Type B pancreatic cell (in vitro differentiated cells): ENCODE measurements at regions not wholly inside any gene's neighbourhood (a gene's known extent, or its start where the extent isn't known, plus 50 kb on each side); places are given as distances from the start of the nearest gene placed in this dataset.

Experiments used
- DNase-seq: peaks from one replicate; pipeline ENCODE4 v3.0.0; 2021; ENCODE audit warnings: mixed read lengths; ENCODE audit not compliant: unreplicated experiment; ENCODE audit errors: extremely low spot score
- H3K27ac Mint-ChIP-seq: 2 replicates; pipeline ENCODE4 v1.8.0; 2021; ENCODE audit warnings: mild to moderate bottlenecking, mixed read lengths
- H3K27me3 Mint-ChIP-seq: 2 replicates; pipeline ENCODE4 v1.8.0; 2021; ENCODE audit warnings: mixed read lengths
- H3K36me3 Mint-ChIP-seq: 2 replicates; pipeline ENCODE4 v1.8.0; 2021; ENCODE audit warnings: mixed read lengths
- H3K4me1 Mint-ChIP-seq: one replicate; pipeline ENCODE4 v1.8.0; 2021; ENCODE audit warnings: mixed read lengths; ENCODE audit not compliant: unreplicated experiment
- H3K4me3 Mint-ChIP-seq: 2 replicates; pipeline ENCODE4 v1.8.0; 2021; ENCODE audit warnings: mild to moderate bottlenecking, mixed read lengths
- H3K9me3 Mint-ChIP-seq: 2 replicates; pipeline ENCODE4 v1.8.0; 2021; ENCODE audit warnings: mixed read lengths
- TF ChIP-seq, protein P1 (sequence below): fragments of 200-600 bp; sonication (generic); conservative IDR thresholded peaks from 2 replicates; pipeline ENCODE4 v1.5.0; 2021; ENCODE audit warnings: antibody characterized with exemption, mild to moderate bottlenecking

DNA sequence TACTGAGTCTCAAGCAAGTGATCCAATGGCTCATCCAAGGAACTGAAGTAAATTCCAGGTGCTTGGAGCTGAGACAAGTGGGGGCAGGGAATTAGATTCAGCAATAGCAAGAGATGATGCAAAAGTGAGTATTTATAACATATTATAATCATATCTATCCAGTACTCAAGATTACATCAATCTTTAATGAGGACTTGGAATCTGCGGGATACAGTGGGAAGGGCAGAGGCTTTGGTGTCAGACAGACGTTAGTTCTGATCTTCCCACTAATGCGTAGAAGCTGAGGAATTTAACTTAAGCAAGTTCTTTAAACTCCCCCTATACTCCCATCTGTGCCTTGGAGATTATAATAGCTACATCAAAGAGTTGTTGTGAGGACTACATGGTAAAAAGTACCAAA, 143.4 kb upstream of the NWD2 start:
- H3K27ac Mint-ChIP-seq, result no peak overlapping the region
- H3K4me3 Mint-ChIP-seq, result no peak overlapping the region
- H3K36me3 Mint-ChIP-seq, result no peaks in the 10 kb centered on the region
- H3K27me3 Mint-ChIP-seq, result no peaks in the 10 kb centered on the region
- no peaks in the 10 kb centered on the region for H3K9me3 Mint-ChIP-seq
- TF ChIP-seq, protein P1, sequence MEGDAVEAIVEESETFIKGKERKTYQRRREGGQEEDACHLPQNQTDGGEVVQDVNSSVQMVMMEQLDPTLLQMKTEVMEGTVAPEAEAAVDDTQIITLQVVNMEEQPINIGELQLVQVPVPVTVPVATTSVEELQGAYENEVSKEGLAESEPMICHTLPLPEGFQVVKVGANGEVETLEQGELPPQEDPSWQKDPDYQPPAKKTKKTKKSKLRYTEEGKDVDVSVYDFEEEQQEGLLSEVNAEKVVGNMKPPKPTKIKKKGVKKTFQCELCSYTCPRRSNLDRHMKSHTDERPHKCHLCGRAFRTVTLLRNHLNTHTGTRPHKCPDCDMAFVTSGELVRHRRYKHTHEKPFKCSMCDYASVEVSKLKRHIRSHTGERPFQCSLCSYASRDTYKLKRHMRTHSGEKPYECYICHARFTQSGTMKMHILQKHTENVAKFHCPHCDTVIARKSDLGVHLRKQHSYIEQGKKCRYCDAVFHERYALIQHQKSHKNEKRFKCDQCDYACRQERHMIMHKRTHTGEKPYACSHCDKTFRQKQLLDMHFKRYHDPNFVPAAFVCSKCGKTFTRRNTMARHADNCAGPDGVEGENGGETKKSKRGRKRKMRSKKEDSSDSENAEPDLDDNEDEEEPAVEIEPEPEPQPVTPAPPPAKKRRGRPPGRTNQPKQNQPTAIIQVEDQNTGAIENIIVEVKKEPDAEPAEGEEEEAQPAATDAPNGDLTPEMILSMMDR, result no peak
- no peak for DNase-seq
- no peaks in the 10 kb centered on the region for H3K4me1 Mint-ChIP-seq

DNA sequence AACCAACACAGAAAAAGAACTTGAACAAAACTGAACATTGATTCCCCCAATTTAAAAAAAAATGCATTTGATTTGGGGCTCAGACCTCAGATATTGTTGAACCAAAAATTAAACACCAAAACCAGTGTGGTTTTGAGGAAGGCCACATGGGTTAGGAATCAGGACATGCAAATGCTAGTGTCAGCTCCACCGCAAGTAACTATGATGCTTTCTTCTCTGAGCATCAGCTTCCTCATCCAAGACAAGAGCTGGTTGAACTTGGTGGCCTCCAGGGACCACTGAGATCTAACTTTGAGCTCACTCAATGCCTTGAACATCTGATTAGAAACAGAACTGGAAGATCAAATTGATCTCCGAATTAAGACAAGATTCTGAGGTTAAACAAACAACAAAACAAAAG, 142.9 kb upstream of the NWD2 start:
- Mint-ChIP-seq H3K4me1 (no peaks in the 10 kb centered on the region), H3K27me3 (no peaks in the 10 kb centered on the region), H3K36me3 (no peaks in the 10 kb centered on the region), H3K9me3 (no peaks in the 10 kb centered on the region), H3K27ac (no peak overlapping the region), H3K4me3 (no peak overlapping the region)
- TF ChIP-seq, protein P1, result no peak
- no peak for DNase-seq

DNA sequence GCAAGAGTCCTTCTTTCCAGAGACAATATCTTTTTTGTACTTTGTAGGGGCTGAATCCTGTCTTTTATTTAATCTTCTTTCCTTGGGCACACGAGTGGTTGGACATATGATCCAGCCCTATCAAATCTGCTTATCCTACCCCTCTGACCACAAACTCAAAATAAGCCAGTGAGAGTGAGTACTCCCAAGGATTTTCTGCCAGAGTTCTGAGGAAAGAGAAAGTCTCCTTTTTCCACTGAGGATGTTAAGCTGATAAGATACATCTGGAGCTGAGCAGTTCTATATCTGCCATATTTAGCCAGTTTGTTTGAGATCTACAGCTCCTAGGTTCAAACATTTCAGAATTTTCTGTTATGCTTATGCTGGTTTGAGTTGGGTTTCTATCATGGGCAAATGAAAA, 134.8 kb upstream of the NWD2 start:
- TF ChIP-seq, protein P1, result no peak
- Mint-ChIP-seq H3K4me3 (no peak overlapping the region), H3K9me3 (no peaks in the 10 kb centered on the region), H3K36me3 (no peaks in the 10 kb centered on the region), H3K4me1 (no peaks in the 10 kb centered on the region), H3K27me3 (peaks cover 5% of the 10 kb centered on the region), H3K27ac (no peak overlapping the region)
- DNase-seq, result no peak

DNA sequence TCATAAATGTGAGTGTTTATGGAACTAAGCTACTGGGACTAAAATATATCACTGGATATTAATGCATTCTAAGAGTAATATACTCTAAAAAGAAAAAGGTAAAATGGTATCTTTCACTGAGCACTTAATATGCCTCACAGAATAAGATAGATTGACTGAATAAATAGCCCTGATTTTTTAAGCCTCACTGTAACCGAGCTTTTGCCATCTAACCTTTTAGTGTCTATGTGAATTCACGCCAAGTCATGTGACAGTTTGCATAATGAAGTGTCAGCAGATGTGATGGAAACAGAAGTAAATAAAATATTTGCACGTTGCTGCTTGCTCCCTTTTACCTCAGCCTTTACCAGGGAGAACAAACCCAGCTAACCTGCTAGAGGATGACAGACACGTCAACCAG, 119.7 kb upstream of the NWD2 start:
- Mint-ChIP-seq H3K9me3 (no peaks in the 10 kb centered on the region), H3K4me1 (no peaks in the 10 kb centered on the region), H3K4me3 (no peak overlapping the region), H3K27ac (no peak overlapping the region), H3K27me3 (no peaks in the 10 kb centered on the region), H3K36me3 (no peaks in the 10 kb centered on the region)
- no peak for DNase-seq
- TF ChIP-seq, protein P1, result no peak

DNA sequence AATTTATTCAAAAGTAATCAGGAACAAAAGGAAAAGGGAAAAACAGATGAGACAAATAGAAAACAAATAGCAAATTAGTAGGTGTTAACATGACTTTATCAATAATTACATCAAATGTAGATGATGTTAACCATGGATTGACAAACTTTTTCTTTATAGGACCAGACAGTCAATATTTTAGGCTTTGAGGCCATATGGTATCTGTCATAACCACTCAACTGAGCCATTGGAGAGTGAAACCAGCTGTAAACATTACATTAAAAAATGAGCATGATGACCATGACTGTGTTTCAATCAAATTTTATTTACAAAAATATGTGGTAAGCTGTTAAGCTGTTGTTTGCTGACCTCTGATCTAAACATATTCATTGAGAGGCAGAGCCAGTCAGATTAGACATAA, 118.5 kb upstream of the NWD2 start:
- no peak for DNase-seq
- Mint-ChIP-seq H3K9me3 (no peaks in the 10 kb centered on the region), H3K27me3 (no peaks in the 10 kb centered on the region), H3K27ac (no peak overlapping the region), H3K4me3 (no peak overlapping the region), H3K36me3 (no peaks in the 10 kb centered on the region), H3K4me1 (no peaks in the 10 kb centered on the region)
- TF ChIP-seq, protein P1, result no peak

DNA sequence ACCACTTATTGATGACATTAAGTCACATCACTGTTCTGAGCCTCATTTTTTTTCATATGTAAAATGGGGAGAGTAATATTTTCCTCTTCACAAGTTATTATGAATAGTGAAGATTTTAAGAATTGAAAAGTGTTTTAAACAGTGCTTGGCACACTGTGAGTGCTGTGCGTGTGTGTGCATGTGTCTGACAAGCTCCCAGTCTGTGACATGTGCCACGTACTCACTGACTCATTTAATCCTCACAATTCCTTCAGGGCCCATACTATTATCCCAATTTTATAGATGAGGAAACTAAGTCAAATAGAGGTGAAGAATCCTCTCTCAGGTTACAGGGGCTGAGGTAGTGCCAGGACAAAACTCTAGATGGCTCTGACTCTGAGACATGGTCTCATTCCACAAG, 114.1 kb upstream of the NWD2 start:
- Mint-ChIP-seq H3K4me3 (no peak overlapping the region), H3K36me3 (no peaks in the 10 kb centered on the region), H3K27ac (no peak overlapping the region), H3K9me3 (no peaks in the 10 kb centered on the region), H3K27me3 (no peaks in the 10 kb centered on the region), H3K4me1 (no peaks in the 10 kb centered on the region)
- TF ChIP-seq, protein P1, result no peak
- DNase-seq, result no peak
